IMR-90 (cell line): ENCODE measurements at regions not wholly inside any gene's neighbourhood (a gene's known extent, or its start where the extent isn't known, plus 50 kb on each side); places are given as distances from the start of the nearest gene placed in this dataset.

Experiments used
- ATAC-seq: fragments of 200-7000 bp; cut with Tn5 transposase; 2 replicates; pipeline ENCODE4 v1.9.1; 2020; ENCODE audit warnings: low read depth, mild to moderate bottlenecking, moderate library complexity
- BruUV-seq: library from RNA; stranded (reverse); fragments of 400-500 nt; replicated peaks from 2 replicates; lab custom pipeline; 2021; lab: Mats Ljungman, UMichigan
- CTCF ChIA-PET: fragments of 300-600 bp; formaldehyde crosslinking; extraction: SDS; loops from one replicate; lab custom pipeline; 2021; ENCODE audit warnings: antibody characterized with exemption; lab: Yijun Ruan, JAX
- POLR2A ChIA-PET: fragments of 300-600 bp; sonication (Branson Sonifier 250); formaldehyde crosslinking; loops from one replicate; lab custom pipeline; 2022; ENCODE audit warnings: antibody characterized with exemption; ENCODE audit not compliant: unreplicated experiment; lab: Charles Lee
- DNase-seq: peaks from one replicate; pipeline ENCODE4 v3.0.0; 2013
- H2AFZ ChIP-seq: replicated peaks from 2 replicates; pipeline ENCODE3; 2013; ENCODE audit warnings: low read length, mild to moderate bottlenecking; ENCODE audit not compliant: poor library complexity
- H2AK5ac ChIP-seq: 2 replicates; pipeline ENCODE4 v1.6.1; 2013; ENCODE audit warnings: low read depth, low read length, inconsistent platforms
- H2AK9ac ChIP-seq: replicated peaks from 2 replicates; pipeline ENCODE3; 2013; ENCODE audit warnings: mild to moderate bottlenecking, low read depth, low read length, moderate library complexity; ENCODE audit not compliant: poor library complexity
- H2BK120ac ChIP-seq: 2 replicates; pipeline ENCODE4 v1.6.1; 2013; ENCODE audit warnings: low read depth, low read length, inconsistent platforms
- H2BK15ac ChIP-seq: 3 replicates; pipeline ENCODE4 v1.6.1; 2013; ENCODE audit warnings: low read depth, low read length, inconsistent platforms
- H2BK20ac ChIP-seq: 2 replicates; pipeline ENCODE4 v1.6.1; 2013; ENCODE audit warnings: low read depth, mild to moderate bottlenecking, inconsistent platforms, low read length, moderate library complexity
- H2BK5ac ChIP-seq: 2 replicates; pipeline ENCODE4 v1.6.1; 2013; ENCODE audit warnings: mild to moderate bottlenecking, low read depth, low read length, inconsistent platforms; ENCODE audit not compliant: poor library complexity, severe bottlenecking
- H3K14ac ChIP-seq: replicated peaks from 2 replicates; pipeline ENCODE4 v1.6.1; 2013; ENCODE audit warnings: low read depth, low read length, inconsistent platforms
- H3K18ac ChIP-seq: 2 replicates; pipeline ENCODE4 v1.6.1; 2013; ENCODE audit warnings: low read depth, low read length, control low read depth
- H3K23ac ChIP-seq: 2 replicates; pipeline ENCODE4 v1.6.1; 2013; ENCODE audit warnings: low read depth, low read length, inconsistent platforms
- H3K27ac ChIP-seq: 2 replicates; pipeline ENCODE4 v1.5.1; 2013; ENCODE audit warnings: mild to moderate bottlenecking, control low read depth, low read length; ENCODE audit not compliant: insufficient read depth
- H3K27me3 ChIP-seq: 2 replicates; pipeline ENCODE4 v1.6.1; 2013; ENCODE audit warnings: low read length; ENCODE audit not compliant: control insufficient read depth, insufficient read depth
- H3K36me3 ChIP-seq: 2 replicates; pipeline ENCODE4 v1.6.1; 2013; ENCODE audit warnings: low read length, mixed read lengths; ENCODE audit not compliant: control insufficient read depth, insufficient read depth
- H3K4ac ChIP-seq: 2 replicates; pipeline ENCODE4 v1.6.1; 2013; ENCODE audit warnings: low read depth, low read length, inconsistent platforms
- H3K4me1 ChIP-seq: 2 replicates; pipeline ENCODE4 v1.6.1; 2013; ENCODE audit warnings: low read length, mixed read lengths; ENCODE audit not compliant: control insufficient read depth, insufficient read depth
- H3K4me2 ChIP-seq: 2 replicates; pipeline ENCODE4 v1.6.1; 2013; ENCODE audit warnings: low read depth, mild to moderate bottlenecking, control low read depth, low read length, moderate library complexity
- H3K4me3 ChIP-seq: 2 replicates; pipeline ENCODE4 v1.5.1; 2013; ENCODE audit warnings: low read depth, mild to moderate bottlenecking, control low read depth, low read length, moderate library complexity; ENCODE audit not compliant: insufficient read depth
- H3K56ac ChIP-seq: 2 replicates; pipeline ENCODE4 v1.6.1; 2013; ENCODE audit warnings: low read length, inconsistent platforms; ENCODE audit not compliant: insufficient read depth; ENCODE audit errors: extremely low read depth
- H3K79me1 ChIP-seq, 2 experiments: 2 replicates each; pipeline ENCODE4 v1.6.1; 2013; ENCODE audit warnings: low read length in 2 of 2, inconsistent platforms in 1 of 2, low read depth in 1 of 2
- H3K9ac ChIP-seq: 2 replicates; pipeline ENCODE4 v1.6.1; 2013; ENCODE audit warnings: low read depth, low read length, control low read depth
- H3K9me1 ChIP-seq: 2 replicates; pipeline ENCODE4 v1.6.1; 2013; ENCODE audit warnings: low read length, inconsistent platforms; ENCODE audit not compliant: insufficient read depth
- H3K9me3 ChIP-seq: 2 replicates; pipeline ENCODE4 v1.6.1; 2013; ENCODE audit warnings: low read length; ENCODE audit not compliant: control insufficient read depth, insufficient read depth
- H4K20me1 ChIP-seq: 2 replicates; pipeline ENCODE4 v1.6.1; 2013; ENCODE audit warnings: low read length, inconsistent platforms; ENCODE audit not compliant: insufficient read depth
- H4K5ac ChIP-seq: 2 replicates; pipeline ENCODE4 v1.6.1; 2013; ENCODE audit warnings: mild to moderate bottlenecking, low read depth, low read length, control low read depth
- H4K8ac ChIP-seq, 2 experiments: 2 replicates each; pipeline ENCODE4 v1.6.1; 2013; ENCODE audit warnings: low read depth in 2 of 2, low read length in 2 of 2, control low read depth in 1 of 2, inconsistent platforms in 1 of 2
- H4K91ac ChIP-seq: 2 replicates; pipeline ENCODE4 v1.6.1; 2013; ENCODE audit warnings: low read depth, low read length, inconsistent platforms; ENCODE audit not compliant: insufficient read depth
- CEBPB ChIP-seq: IDR thresholded peaks from 2 replicates; pipeline ENCODE4 v1.6.1; 2012; ENCODE audit warnings: low read depth, low read length, improper control_type of control experiment
- ELK1 ChIP-seq: fragments of 150-350 bp; IDR thresholded peaks from 2 replicates; pipeline ENCODE4 v1.6.1; 2016; ENCODE audit warnings: low read depth, mild to moderate bottlenecking, low read length, moderate library complexity, borderline replicate concordance
- FOS ChIP-seq: fragments of 150-350 bp; IDR thresholded peaks from 2 replicates; pipeline ENCODE4 v1.6.1; 2016; ENCODE audit warnings: low read depth, low read length
- RAD21 ChIP-seq: IDR thresholded peaks from 2 replicates; pipeline ENCODE4 v1.6.1; 2012; ENCODE audit warnings: low read length, improper control_type of control experiment
- RFX5 ChIP-seq: IDR thresholded peaks from 2 replicates; pipeline ENCODE4 v1.8.0; 2012; ENCODE audit warnings: low read depth, mild to moderate bottlenecking, low read length, moderate library complexity
- WGBS, 2 experiments: methylation state at CpG; one replicate each; pipeline versions ENCODE4 v1.1.5 to v1.1.7; 2013; ENCODE audit warnings: missing lambda C conversion rate in 2 of 2; ENCODE audit not compliant: insufficient read length in 1 of 2; ENCODE audit errors: extremely low coverage in 2 of 2; 5-methylcytosine and 5-hydroxymethylcytosine counted together
- dilution Hi-C: fragments of 300-500 bp; cut with HindIII; formaldehyde crosslinking; loops from one replicate; pipeline ENCODE4 v1.14.3; 2018; ENCODE audit warnings: low sequenced_read_pairs; ENCODE audit not compliant: unreplicated experiment
- in situ Hi-C: fragments of 300-500 bp; cut with MboI; formaldehyde crosslinking; loops from 3 replicates; pipeline ENCODE4 v1.14.3; 2019; ENCODE audit warnings: low sequenced_read_pairs, inconsistent platforms, mixed read lengths
- intact Hi-C: fragments of 100-400 bp; cut with micrococcal nuclease; formaldehyde crosslinking; loops from 2 replicates; pipeline ENCODE4 v1.10.0; 2022
- TF ChIP-seq, protein P1 (sequence below): conservative IDR thresholded peaks from 2 replicates; pipeline ENCODE4 v1.5.1; 2012; ENCODE audit warnings: mild to moderate bottlenecking, low read depth, low read length, improper control_type of control experiment

GRCh38 chr1:79239840-79240239 is 233.3 kb upstream of the ADGRL4 start:
- in situ Hi-C loops (no loop called here), dilution Hi-C loops (no loop called here), intact Hi-C loops (no loop called here)
- no peak overlapping the region for H2AK9ac ChIP-seq
- no peaks in the 10 kb centered on the region for H3K4me1 ChIP-seq
- CTCF ChIA-PET: no interaction called here
- no peak overlapping the region for H3K18ac ChIP-seq
- no peaks in the 10 kb centered on the region for H3K9me1 ChIP-seq
- DNase-seq (no peak), ATAC-seq (no peak)
- no peak overlapping the region for H3K56ac ChIP-seq
- H3K36me3 ChIP-seq: no peaks in the 10 kb centered on the region
- H3K9ac ChIP-seq: no peak overlapping the region
- no peak overlapping the region for H4K8ac ChIP-seq
- no peak overlapping the region for H3K4me3 ChIP-seq
- no peak overlapping the region for H2BK20ac ChIP-seq
- no peak overlapping the region for H2BK5ac ChIP-seq
- no peak overlapping the region for H4K91ac ChIP-seq
- peaks cover 3% of the 10 kb centered on the region; the same call in 1 of the 2 replicates for H3K9me3 ChIP-seq
- no peaks in the 10 kb centered on the region for H4K20me1 ChIP-seq
- no peak overlapping the region for H2AK5ac ChIP-seq
- H2AFZ ChIP-seq: no peak overlapping the region
- TF ChIP-seq CEBPB (no peak), RFX5 (no peak), RAD21 (no peak), ELK1 (no peak), FOS (no peak)
- TF ChIP-seq, protein P1, sequence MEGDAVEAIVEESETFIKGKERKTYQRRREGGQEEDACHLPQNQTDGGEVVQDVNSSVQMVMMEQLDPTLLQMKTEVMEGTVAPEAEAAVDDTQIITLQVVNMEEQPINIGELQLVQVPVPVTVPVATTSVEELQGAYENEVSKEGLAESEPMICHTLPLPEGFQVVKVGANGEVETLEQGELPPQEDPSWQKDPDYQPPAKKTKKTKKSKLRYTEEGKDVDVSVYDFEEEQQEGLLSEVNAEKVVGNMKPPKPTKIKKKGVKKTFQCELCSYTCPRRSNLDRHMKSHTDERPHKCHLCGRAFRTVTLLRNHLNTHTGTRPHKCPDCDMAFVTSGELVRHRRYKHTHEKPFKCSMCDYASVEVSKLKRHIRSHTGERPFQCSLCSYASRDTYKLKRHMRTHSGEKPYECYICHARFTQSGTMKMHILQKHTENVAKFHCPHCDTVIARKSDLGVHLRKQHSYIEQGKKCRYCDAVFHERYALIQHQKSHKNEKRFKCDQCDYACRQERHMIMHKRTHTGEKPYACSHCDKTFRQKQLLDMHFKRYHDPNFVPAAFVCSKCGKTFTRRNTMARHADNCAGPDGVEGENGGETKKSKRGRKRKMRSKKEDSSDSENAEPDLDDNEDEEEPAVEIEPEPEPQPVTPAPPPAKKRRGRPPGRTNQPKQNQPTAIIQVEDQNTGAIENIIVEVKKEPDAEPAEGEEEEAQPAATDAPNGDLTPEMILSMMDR: no peak
- POLR2A ChIA-PET: no interaction called here
- BruUV-seq: no TSS peak
- no peak overlapping the region for H2BK120ac ChIP-seq
- no peak overlapping the region for H3K23ac ChIP-seq
- H3K4ac ChIP-seq: no peak overlapping the region
- no peaks in the 10 kb centered on the region for H3K27me3 ChIP-seq
- no peak overlapping the region for H2BK15ac ChIP-seq
- no peak overlapping the region for H3K4me2 ChIP-seq
- H3K79me1 ChIP-seq: no peaks in the 10 kb centered on the region
- WGBS, 2 experiments: 93% methylated on average over 3 of the region's 5 CpGs; no CpG with 5 or more reads in 1 of the 2 experiments
- H3K14ac ChIP-seq: no peak overlapping the region
- no peak overlapping the region for H3K27ac ChIP-seq
- H4K5ac ChIP-seq: no peak overlapping the region
